Colon (tissue), 2 donors: ENCODE measurements at regions not wholly inside any gene's neighbourhood (a gene's known extent, or its start where the extent isn't known, plus 50 kb on each side); places are given as distances from the start of the nearest gene placed in this dataset.

ENCODE experiments used
- FAIRE-seq: peaks from 2 replicates; lab custom pipeline; 2012; peaks lifted over from hg19 to GRCh38; lab: Jason Lieb, UNC
- donor health status: control.
- donor health status: control.

DNA sequence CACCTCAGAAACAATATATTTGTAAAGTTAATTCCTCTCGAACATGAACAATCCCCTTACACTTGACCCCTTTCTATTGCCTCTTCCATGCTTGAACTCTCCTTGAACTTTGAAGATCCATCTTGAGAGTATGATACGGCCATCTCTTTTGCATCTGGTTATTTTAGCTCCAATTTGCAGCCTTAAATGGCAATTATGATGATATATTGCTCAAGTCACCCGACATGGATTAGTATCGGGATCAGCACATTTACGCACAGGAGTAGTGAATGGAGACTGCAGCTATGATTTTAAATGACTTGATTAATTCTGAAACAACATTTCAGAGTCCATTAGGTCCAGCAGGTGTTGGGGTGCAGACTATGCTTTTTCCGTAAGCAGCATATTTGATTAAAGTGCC, 143.8 kb upstream of the PAQR3 start:
- FAIRE-seq, result no peak

DNA sequence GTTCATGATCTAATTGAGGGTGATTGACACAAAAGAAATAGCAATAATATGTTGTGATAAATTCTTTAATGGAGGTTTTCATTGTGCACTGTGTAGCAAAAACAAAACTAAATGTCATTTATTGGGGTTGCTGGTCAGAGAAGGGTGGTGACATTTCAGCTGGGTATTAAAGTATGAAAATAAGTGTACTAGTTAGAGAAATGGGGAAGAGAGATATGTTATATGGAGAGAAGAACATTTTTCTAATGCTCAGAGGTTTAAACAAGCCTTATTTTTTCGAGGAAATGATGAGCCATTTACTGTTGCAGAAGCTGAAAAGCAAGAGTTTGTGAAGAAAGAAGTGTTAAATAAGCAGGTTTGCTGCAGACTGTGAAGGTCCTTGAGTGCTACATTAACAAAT, 142.7 kb upstream of the PAQR3 start:
- no peak for FAIRE-seq

- no peak for FAIRE-seq
Observed at GRCh38 chr4:79078339-79078738, 139.1 kb upstream of the PAQR3 start.

DNA sequence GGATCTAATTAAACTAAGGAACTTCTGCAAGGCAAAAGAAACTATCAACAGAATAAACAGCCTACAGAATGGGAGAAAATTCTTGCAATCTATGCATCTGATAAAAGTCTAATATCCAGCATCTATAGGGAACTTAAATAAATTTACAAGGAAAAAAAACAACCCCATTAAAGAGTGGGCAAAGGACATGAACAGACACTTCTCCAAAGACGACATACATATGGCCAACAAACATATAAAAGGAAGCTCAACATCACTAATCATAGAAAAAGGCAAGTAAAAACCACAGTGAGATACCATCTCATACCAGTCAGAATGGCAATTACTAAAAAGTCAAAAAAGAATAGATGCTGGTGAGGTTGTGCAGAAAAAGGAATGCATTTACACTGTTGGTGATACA, 134.8 kb upstream of the PAQR3 start:
- no peak for FAIRE-seq

DNA sequence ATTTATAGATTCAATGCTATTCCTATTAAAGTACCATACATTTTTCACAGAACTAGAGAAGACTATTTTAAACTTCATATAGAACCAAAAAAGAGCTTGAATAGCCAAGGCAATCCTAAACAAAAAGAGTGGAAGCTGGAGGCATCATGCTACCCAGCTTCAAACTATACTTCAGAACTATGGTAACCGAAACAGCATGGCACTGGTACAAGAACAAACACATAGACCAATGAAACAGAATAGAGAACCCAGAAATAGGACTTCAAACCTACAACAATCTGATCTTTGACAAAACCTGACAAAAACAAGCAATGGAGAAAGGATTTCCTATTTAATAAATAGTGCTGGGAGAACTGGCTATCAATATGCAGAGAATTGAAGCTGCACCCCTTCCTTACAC, 134.2 kb upstream of the PAQR3 start:
- FAIRE-seq, result no peak

DNA sequence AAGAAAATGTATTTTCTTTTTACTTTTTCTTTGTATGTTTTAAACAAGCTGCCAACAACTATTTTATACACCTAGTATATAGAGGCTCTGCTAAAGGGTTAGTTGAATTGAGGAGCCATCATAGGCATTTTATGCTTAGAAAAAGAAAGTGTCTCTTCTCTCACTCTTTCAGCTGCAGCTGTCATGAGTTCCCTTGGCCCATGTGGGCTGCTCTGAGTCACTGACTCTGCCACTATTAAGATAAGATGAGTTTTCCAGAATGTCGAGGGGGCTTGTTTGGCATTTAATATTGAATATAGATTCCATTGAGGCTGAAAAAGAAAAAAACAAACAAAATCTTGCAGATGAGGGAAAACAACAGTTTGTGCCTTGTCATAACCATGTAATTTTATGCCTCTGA, 126.0 kb upstream of the PAQR3 start:
- FAIRE-seq, result no peak

DNA sequence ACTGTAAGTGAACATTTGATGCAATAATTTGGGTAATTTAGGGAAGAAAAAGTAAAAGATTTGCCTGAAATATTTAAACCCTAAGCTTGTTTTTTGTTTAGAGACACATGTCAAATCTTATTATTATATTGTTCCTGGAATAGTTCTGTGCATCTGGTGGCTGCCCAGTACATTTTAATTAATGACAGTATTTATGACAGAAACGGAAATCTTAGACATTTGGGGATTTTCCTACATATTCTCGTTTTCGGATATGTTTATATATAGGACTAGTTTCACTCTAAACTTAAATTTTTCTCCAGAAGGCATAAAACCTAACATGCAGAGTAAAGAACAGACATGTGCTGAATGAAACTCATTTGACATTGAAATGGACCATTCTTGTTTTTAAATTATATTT, 125.6 kb upstream of the PAQR3 start:
- no peak for FAIRE-seq

DNA sequence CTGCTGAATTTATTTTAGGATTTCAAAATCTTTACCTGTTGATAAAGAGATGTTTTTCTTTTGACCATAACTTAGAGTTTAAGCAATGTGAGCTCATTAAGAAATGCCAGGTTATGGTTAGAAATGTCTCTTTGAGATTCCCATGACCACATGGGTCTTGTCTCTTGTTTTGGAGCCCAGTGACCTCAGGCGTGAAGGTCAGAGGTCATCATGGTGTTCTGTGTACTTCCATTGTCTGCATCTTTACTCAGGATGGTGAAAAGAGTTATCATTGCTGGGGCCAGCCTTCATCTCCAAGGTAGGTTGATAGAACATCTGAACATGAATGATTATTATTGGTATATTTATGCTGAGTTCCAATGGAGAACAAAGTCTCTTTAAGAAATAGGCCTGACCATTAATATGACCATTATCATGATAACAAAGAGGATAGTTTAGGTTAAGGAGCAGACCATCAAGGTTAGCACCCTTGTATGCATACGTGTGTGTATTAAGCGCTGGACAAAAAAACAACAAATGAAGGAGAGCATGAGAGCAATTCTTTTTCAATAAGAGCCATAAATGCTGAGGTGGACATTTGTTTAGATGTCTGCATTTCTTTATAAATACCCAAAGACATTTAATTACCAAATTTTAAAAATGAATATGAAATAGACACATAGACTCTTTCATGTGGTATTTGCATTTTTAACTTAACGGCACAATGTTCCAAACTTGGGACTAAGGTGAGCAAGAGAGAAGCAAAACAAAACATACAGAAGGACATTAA, 120.6 kb upstream of the PAQR3 start:
- FAIRE-seq, result no peak

GRCh38 chr4:79057772-79058171, 118.5 kb upstream of the PAQR3 start:
- FAIRE-seq, result no peak

DNA sequence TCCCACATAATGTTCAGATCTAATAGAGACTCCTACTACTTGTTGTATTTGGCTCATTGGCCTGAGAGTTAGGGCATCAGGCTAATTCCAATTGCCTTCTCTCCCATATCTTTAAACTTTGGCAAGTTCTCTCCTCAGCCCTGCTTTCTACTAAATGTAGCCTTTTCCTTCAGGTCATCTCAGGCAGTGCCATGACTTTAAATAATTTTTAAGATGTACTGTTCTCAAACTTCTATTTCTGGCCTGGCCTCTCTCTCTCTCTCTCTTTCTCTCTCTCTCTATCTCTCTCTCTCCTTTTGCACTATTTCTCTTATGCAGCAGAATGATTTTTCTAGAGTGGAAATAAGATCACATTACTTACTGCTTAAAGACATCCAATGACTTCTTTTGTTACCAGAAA, 114.5 kb upstream of the PAQR3 start:
- FAIRE-seq, result no peak

DNA sequence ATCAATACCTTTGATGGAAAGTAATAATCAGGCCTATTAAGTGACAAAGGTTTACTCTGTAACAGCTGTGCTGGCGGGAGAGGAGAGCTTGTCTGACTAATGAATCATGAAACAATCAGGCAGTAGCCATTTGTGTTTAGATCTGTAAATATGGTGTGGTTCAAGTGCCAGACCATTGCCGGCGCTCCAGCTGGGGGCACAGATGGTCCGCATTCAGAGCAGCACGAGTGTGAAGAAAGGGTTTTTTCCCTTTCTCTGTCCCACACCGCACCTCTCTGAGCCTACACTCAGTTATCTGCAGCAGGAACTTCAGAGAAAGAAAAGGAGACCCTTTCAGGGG, 111.3 kb upstream of the PAQR3 start:
- no peak for FAIRE-seq

DNA sequence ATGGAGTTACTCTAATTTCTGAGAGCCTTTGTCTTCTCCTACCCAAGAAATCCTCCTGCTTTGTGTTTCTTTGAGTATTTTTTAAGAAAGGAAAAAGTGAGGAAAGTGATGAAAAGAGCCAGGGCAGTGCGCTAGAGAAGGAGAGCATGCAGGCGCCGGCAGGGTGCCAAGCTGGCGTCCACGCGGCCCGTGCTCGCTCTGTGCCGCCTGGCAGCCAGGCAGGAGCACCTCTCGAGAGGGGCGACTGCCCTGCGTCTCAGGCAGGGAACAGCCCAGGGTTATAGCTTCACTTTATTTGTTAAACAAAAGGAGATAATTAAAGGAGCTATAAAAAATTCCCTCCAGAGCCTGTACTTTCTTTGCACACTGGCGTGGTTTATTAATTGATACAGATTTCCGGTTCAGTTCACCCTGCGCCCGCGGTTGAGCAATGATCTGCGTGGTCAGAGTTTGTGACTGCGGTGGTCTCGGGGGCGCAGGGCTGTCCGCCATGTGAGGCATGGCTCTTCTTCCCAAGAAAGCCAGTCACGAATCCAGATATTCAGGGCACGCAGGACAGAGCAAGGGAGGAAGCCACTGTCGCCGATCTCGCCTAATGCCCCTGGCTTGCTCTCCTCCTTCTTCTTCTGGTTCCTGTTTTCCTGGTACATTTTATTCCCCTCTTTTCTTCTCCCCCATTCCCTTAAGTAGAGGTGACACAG, 110.8 kb upstream of the PAQR3 start:
- no peak for FAIRE-seq

- no peak for FAIRE-seq
Observed at GRCh38 chr4:79048878-79049277, 109.6 kb upstream of the PAQR3 start.

DNA sequence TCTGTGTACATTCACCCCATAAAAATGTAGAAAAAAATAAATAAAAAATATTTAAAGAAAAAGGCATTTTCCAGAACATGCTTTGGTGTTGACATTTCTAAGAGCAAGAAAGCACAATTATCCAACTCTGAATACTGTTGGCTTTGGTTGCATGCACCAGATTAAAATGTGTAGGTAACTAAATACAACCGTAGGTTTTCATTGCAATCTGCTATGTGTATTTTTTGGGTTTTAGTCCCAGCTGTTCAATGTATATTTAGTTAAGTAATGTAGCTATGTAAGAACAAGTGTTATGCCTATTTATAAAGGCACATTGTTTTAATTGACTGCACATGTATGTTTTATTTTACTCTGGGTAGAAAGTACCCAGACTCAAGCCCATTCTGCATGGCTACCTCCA, 108.1 kb upstream of the PAQR3 start:
- FAIRE-seq, result no peak

GRCh38 chr4:79046016-79046592, 106.9 kb upstream of the PAQR3 start:
- no peak for FAIRE-seq

DNA sequence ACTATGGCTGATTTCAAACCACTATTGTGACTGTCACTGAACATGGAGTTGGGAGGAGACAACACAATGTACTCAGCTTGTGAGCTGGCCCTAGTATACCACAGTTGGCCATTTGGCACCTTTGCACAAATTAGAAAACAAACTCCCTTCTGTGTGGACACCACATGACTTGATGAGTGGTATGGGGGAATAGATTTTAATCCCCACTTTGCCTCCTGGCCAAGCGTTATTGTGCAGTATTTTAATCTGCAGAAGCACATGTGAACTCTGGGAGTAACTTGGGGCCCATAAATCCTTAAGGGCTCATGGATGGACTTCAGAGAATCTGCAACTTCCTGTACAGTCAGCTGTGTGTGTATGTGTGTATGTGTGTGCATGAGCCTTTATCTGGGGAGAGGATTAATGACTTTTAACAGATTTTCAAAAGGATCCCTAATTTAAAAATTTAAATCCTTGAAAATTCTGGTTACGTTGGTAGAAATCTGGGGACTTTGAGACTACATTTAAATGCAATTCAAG, 105.0 kb upstream of the PAQR3 start:
- FAIRE-seq, result no peak

- FAIRE-seq, result no peak
Observed at GRCh38 chr4:79043138-79043537, 103.9 kb upstream of the PAQR3 start.

DNA sequence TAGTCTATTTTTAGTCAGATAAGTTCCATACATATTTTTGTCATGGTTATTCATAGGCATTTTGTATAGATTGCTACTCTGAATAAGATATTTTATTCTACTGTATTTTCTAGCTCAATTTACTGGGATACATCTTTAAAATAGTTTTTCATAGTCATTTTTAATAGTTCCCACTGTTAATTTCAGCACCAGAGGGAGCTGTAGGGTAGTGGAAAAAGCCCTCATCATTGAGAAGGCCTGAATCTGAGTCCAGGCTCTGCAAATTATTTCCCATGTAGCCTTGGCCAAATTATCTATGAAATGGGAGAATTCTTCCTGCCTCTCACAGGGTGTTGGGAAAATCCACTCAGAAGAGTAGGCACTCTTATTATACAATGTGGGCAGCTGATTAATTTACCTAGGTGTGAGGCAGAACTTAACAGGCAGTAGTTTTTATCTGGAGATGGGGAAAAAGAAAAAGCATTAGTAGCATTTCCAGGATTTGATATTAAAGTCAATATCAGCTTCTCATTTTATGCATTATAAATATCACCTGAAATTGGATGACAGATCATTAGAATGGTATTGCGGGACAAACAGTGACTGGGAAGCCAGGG, 102.9 kb upstream of the PAQR3 start:
- FAIRE-seq, result no peak

DNA sequence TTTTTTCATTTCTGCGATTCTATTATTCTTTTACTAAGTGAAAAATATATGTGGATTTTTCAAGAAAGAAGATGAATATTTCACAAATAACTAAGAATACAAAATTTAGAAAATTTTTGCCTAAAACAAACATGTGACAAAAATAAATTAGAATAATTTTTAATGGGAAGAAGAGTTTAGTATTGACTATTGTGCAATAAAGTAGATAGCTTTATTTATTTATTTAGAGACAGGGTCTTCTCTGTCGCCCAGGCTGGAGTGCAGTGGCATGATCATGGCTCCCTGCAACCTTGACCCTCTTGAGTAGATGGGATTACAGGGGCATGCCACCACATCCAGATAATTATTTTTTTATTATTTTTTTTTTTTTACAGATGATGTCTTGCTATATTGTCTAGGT, 95.3 kb upstream of the PAQR3 start:
- no peak for FAIRE-seq

DNA sequence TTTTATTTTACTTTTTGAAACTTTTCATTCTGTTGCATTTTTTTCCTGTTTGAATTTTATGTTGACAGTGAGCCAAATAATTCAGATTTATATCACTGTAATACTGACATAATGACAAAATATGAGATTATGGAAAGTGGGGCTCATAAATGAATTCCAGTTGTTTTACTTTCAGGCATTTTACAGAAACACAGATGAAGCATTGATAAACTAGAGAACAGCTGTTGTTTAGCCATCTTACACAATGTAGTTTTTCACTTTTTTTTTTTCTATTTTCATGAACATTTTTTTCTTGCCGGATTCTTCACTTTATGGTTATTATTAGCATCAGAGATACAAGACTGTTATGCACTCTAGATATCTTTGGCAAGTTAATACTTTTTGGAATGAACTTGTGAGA, 91.7 kb upstream of the PAQR3 start:
- no peak for FAIRE-seq

DNA sequence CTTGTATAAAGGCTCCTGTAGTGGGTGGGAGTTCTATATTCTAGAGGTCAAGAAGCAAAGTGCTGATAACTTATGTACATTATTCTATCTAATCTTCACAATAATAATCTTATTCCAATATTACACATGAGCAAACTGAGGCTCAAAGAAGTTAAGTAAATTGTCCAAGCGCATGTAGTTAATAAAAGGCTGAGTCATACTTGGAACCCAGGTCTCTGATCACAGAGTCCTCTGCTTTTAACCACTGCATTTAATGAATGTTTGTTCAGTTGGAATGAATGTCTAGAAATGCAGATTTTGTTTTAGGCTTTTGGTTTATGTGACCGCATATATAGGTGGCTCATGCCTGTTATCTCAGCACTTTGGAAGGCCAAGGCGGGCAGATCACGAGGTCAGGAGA, 88.4 kb upstream of the PAQR3 start:
- FAIRE-seq, result no peak

GRCh38 chr4:79025170-79025569, 85.9 kb upstream of the PAQR3 start:
- FAIRE-seq, result no peak
